Fibroblast of pulmonary artery (primary cell): ENCODE measurements at regions not wholly inside any gene's neighbourhood (a gene's known extent, or its start where the extent isn't known, plus 50 kb on each side); places are given as distances from the start of the nearest gene placed in this dataset.

Experiments used
- DNase-seq: peaks from one replicate; pipeline ENCODE4 v3.0.0-alpha.2; 2010; ENCODE audit warnings: low read depth
- H3K4me3 ChIP-seq: replicated peaks from 2 replicates; pipeline ENCODE4 v1.5.1; 2011; ENCODE audit warnings: low read depth, mild to moderate bottlenecking, control low read depth, low read length, moderate library complexity
- CTCF ChIP-seq: IDR thresholded peaks from 2 replicates; pipeline ENCODE4 v1.5.1; 2011; ENCODE audit warnings: mild to moderate bottlenecking, control low read depth, low read length, inconsistent platforms; ENCODE audit errors: missing control alignments

GRCh38 chr3:65070968-65071367, 383.2 kb upstream of the ADAMTS9 start:
- TF ChIP-seq CTCF = no peak
- H3K4me3 ChIP-seq = no peak overlapping the region
- no peak for DNase-seq

GRCh38 chr3:65060904-65061303, 373.1 kb upstream of the ADAMTS9 start:
- DNase-seq = no peak

GRCh38 chr3:65052101-65052500, 364.3 kb upstream of the ADAMTS9 start:
- no peak for TF ChIP-seq CTCF
- H3K4me3 ChIP-seq = no peak overlapping the region
- no peak for DNase-seq

More at GRCh38 chr3:65060904-65061303, 373.1 kb upstream of the ADAMTS9 start:
- H3K4me3 ChIP-seq = no peak overlapping the region
- TF ChIP-seq CTCF = no peak

- no peak for TF ChIP-seq CTCF
- no peak overlapping the region for H3K4me3 ChIP-seq
- DNase-seq = no peak
Observed at GRCh38 chr3:65048151-65048550, 360.4 kb upstream of the ADAMTS9 start.

- no peak for DNase-seq
- no peak overlapping the region for H3K4me3 ChIP-seq
- TF ChIP-seq CTCF = no peak
Observed at GRCh38 chr3:65045138-65045537, 357.3 kb upstream of the ADAMTS9 start.

GRCh38 chr3:65044401-65044800, 356.6 kb upstream of the ADAMTS9 start:
- no peak for DNase-seq
- H3K4me3 ChIP-seq = no peak overlapping the region
- no peak for TF ChIP-seq CTCF

GRCh38 chr3:65042675-65043074, 354.9 kb upstream of the ADAMTS9 start:
- no peak for TF ChIP-seq CTCF
- H3K4me3 ChIP-seq = no peak overlapping the region
- DNase-seq = no peak
